ENCODE measurements at regions not wholly inside any gene's neighbourhood (a gene's known extent, or its start where the extent isn't known, plus 50 kb on each side); places are given as distances from the start of the nearest gene placed in this dataset.

GRCh38 chr3:159432682-159433340, 555.8 kb upstream of the IL12A start:
- WGBS (ENCODE audit: low lambda C conversion rate, missing lambda C conversion rate): 90% methylated on average over 4 of the region's 4 CpGs

GRCh38 chr3:159439346-159439745, 549.3 kb upstream of the IL12A start:
- Histone ChIP-seq H3K27ac (no peak overlapping the region), H3K4me3 (no peak overlapping the region), H4K20me1 (ENCODE audit: insufficient read depth, poor library complexity, severe bottlenecking) (no peaks in the 10 kb centered on the region), H2AFZ (no peak overlapping the region), H3K79me2 (no peaks in the 10 kb centered on the region), H3K27me3 (no peaks in the 10 kb centered on the region), H3K9me3 (ENCODE audit: low read depth) (no peaks in the 10 kb centered on the region), H3K9me2 (replicated peaks; ENCODE audit: insufficient read depth) (no peaks in the 10 kb centered on the region), H3K36me3 (replicated peaks; ENCODE audit: insufficient read depth, low read depth) (no peaks in the 10 kb centered on the region), H3K4me2 (no peak overlapping the region), H3K4me1 (ENCODE audit: insufficient read depth) (no peaks in the 10 kb centered on the region)
- DNase-seq (ENCODE audit: low spot score): no peak
- TF ChIP-seq, protein P1, sequence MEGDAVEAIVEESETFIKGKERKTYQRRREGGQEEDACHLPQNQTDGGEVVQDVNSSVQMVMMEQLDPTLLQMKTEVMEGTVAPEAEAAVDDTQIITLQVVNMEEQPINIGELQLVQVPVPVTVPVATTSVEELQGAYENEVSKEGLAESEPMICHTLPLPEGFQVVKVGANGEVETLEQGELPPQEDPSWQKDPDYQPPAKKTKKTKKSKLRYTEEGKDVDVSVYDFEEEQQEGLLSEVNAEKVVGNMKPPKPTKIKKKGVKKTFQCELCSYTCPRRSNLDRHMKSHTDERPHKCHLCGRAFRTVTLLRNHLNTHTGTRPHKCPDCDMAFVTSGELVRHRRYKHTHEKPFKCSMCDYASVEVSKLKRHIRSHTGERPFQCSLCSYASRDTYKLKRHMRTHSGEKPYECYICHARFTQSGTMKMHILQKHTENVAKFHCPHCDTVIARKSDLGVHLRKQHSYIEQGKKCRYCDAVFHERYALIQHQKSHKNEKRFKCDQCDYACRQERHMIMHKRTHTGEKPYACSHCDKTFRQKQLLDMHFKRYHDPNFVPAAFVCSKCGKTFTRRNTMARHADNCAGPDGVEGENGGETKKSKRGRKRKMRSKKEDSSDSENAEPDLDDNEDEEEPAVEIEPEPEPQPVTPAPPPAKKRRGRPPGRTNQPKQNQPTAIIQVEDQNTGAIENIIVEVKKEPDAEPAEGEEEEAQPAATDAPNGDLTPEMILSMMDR (IDR thresholded peaks at IDR 0.05; ENCODE audit: poor library complexity): no peak
- no peak for TF ChIP-seq EZH2 (IDR thresholded peaks at IDR 0.05; ENCODE audit: borderline replicate concordance)
- no peak for TF ChIP-seq EZH2phosphoT487 (IDR thresholded peaks at IDR 0.05; ENCODE audit: low read depth, severe bottlenecking, unreplicated experiment)
- WGBS (ENCODE audit: low lambda C conversion rate, missing lambda C conversion rate): 78% methylated on average over 4 of the region's 4 CpGs

More at GRCh38 chr3:159432682-159433340, 555.8 kb upstream of the IL12A start:
- no peak overlapping the region for H3K27ac ChIP-seq
- H2AFZ ChIP-seq: no peak overlapping the region
- no peaks in the 10 kb centered on the region for H3K9me3 ChIP-seq (ENCODE audit: low read depth)
- H3K36me3 ChIP-seq (replicated peaks; ENCODE audit: insufficient read depth, low read depth): no peaks in the 10 kb centered on the region
- no peaks in the 10 kb centered on the region for H3K9me2 ChIP-seq (replicated peaks; ENCODE audit: insufficient read depth)
- TF ChIP-seq, protein P1 (IDR thresholded peaks at IDR 0.05; ENCODE audit: poor library complexity): no peak
- TF ChIP-seq EZH2 (IDR thresholded peaks at IDR 0.05; ENCODE audit: borderline replicate concordance) (no peak), EZH2phosphoT487 (IDR thresholded peaks at IDR 0.05; ENCODE audit: low read depth, severe bottlenecking, unreplicated experiment) (no peak)
- H3K4me2 ChIP-seq: no peak overlapping the region
- no peak for DNase-seq (ENCODE audit: low spot score)
- H4K20me1 ChIP-seq (ENCODE audit: insufficient read depth, poor library complexity, severe bottlenecking): no peaks in the 10 kb centered on the region
- H3K4me1 ChIP-seq (ENCODE audit: insufficient read depth): no peaks in the 10 kb centered on the region
- H3K27me3 ChIP-seq: no peaks in the 10 kb centered on the region
- H3K4me3 ChIP-seq: no peak overlapping the region
- H3K79me2 ChIP-seq: no peaks in the 10 kb centered on the region

DNA sequence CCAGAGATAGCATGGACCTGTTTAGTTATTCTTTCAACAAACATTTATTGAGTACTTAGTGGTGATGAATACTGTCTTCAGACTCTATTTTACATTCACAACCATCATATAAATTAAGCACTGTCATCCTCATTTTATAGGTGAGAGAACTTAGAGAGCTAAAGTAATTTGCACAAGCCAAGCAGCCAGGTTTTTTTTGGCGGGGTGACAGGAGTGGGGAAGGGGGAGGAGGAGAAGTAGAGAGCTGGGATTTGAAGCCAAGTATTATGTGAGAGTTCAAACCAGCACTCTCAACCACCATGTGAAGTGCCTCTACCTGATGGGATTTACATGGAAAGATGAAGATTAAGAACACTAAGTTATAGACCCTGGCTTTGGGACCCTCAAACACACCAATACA, 547.4 kb upstream of the IL12A start:
- no peak overlapping the region for H2AFZ ChIP-seq
- WGBS (ENCODE audit: low lambda C conversion rate, missing lambda C conversion rate): 68% methylated on average over 1 of the region's 1 CpG
- no peak for DNase-seq (ENCODE audit: low spot score)
- H3K4me2 ChIP-seq: no peak overlapping the region
- no peaks in the 10 kb centered on the region for H3K9me3 ChIP-seq (ENCODE audit: low read depth)
- H3K27ac ChIP-seq: no peak overlapping the region
- no peak overlapping the region for H3K4me3 ChIP-seq
- H3K9me2 ChIP-seq (replicated peaks; ENCODE audit: insufficient read depth): no peaks in the 10 kb centered on the region
- no peaks in the 10 kb centered on the region for H3K27me3 ChIP-seq
- TF ChIP-seq EZH2phosphoT487 (IDR thresholded peaks at IDR 0.05; ENCODE audit: low read depth, severe bottlenecking, unreplicated experiment) (no peak), EZH2 (IDR thresholded peaks at IDR 0.05; ENCODE audit: borderline replicate concordance) (no peak)
- TF ChIP-seq, protein P1 (IDR thresholded peaks at IDR 0.05; ENCODE audit: poor library complexity): no peak
- no peaks in the 10 kb centered on the region for H3K79me2 ChIP-seq
- H4K20me1 ChIP-seq (ENCODE audit: insufficient read depth, poor library complexity, severe bottlenecking): no peaks in the 10 kb centered on the region
- no peaks in the 10 kb centered on the region for H3K36me3 ChIP-seq (replicated peaks; ENCODE audit: insufficient read depth, low read depth)
- no peaks in the 10 kb centered on the region for H3K4me1 ChIP-seq (ENCODE audit: insufficient read depth)

Measured in hepatocyte (in vitro differentiated cells).